NT2/D1 (cell line): ENCODE measurements at regions not wholly inside any gene's neighbourhood (a gene's known extent, or its start where the extent isn't known, plus 50 kb on each side); places are given as distances from the start of the nearest gene placed in this dataset.

Experiments
- YY1 ChIP-seq: IDR thresholded peaks from 2 replicates; pipeline ENCODE4 v1.6.1; 2011; ENCODE audit not compliant: insufficient read length, insufficient read depth
- ZNF274 ChIP-seq: IDR thresholded peaks from 2 replicates; pipeline ENCODE4 v1.6.1; 2011; ENCODE audit warnings: mild to moderate bottlenecking, low read depth, low read length

GRCh38 chr11:119855066-119855465, 126.1 kb upstream of the NECTIN1 start:
- no peak for TF ChIP-seq ZNF274
- TF ChIP-seq YY1 = no peak
